ENCODE measurements at regions not wholly inside any gene's neighbourhood (a gene's known extent, or its start where the extent isn't known, plus 50 kb on each side); places are given as distances from the start of the nearest gene placed in this dataset.

DNA sequence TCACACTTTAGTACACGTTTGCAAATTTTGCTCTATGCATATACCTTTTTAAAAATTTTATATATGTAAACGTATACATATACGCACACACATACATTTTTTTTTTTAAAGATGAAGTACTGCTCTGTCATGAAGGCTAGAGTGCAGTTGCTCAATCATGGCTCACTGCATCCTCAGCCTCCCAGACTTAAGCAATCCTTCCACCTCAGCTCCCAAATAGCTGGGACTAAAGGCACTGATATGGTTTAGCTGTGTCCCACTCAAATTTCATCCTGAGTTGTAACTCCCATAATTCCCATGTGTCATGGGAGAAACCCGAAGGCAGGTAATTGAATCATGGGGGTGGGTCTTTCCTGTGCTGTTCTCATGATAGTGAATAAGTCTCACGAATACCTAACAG is 220.8 kb upstream of the CAND1 start:
- TF ChIP-seq MYC (IDR thresholded peaks at IDR 0.05; ENCODE audit: low read depth, low read length) (no peak), POLR2A (IDR thresholded peaks at IDR 0.05; ENCODE audit: low read depth, low read length) (no peak), POLR2AphosphoS5 (IDR thresholded peaks at IDR 0.05; ENCODE audit: insufficient read depth, low read depth, low read length) (no peak), JUN (IDR thresholded peaks at IDR 0.05; ENCODE audit: borderline replicate concordance, insufficient read depth, insufficient read length, low read depth) (no peak)
- TF ChIP-seq, protein P1, sequence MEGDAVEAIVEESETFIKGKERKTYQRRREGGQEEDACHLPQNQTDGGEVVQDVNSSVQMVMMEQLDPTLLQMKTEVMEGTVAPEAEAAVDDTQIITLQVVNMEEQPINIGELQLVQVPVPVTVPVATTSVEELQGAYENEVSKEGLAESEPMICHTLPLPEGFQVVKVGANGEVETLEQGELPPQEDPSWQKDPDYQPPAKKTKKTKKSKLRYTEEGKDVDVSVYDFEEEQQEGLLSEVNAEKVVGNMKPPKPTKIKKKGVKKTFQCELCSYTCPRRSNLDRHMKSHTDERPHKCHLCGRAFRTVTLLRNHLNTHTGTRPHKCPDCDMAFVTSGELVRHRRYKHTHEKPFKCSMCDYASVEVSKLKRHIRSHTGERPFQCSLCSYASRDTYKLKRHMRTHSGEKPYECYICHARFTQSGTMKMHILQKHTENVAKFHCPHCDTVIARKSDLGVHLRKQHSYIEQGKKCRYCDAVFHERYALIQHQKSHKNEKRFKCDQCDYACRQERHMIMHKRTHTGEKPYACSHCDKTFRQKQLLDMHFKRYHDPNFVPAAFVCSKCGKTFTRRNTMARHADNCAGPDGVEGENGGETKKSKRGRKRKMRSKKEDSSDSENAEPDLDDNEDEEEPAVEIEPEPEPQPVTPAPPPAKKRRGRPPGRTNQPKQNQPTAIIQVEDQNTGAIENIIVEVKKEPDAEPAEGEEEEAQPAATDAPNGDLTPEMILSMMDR (IDR thresholded peaks at IDR 0.05; ENCODE audit: extremely low read depth in 1 of 2, insufficient read depth in 1 of 2, low read depth in 1 of 2, low read length in 2 of 2) = no peak
